ENCODE measurements at regions not wholly inside any gene's neighbourhood (a gene's known extent, or its start where the extent isn't known, plus 50 kb on each side); places are given as distances from the start of the nearest gene placed in this dataset.

- TF ChIP-seq EZH2 (IDR thresholded peaks at IDR 0.05), result no peak
- no peak for TF ChIP-seq EZH2phosphoT487 (IDR thresholded peaks at IDR 0.05)
- TF ChIP-seq, protein P1, sequence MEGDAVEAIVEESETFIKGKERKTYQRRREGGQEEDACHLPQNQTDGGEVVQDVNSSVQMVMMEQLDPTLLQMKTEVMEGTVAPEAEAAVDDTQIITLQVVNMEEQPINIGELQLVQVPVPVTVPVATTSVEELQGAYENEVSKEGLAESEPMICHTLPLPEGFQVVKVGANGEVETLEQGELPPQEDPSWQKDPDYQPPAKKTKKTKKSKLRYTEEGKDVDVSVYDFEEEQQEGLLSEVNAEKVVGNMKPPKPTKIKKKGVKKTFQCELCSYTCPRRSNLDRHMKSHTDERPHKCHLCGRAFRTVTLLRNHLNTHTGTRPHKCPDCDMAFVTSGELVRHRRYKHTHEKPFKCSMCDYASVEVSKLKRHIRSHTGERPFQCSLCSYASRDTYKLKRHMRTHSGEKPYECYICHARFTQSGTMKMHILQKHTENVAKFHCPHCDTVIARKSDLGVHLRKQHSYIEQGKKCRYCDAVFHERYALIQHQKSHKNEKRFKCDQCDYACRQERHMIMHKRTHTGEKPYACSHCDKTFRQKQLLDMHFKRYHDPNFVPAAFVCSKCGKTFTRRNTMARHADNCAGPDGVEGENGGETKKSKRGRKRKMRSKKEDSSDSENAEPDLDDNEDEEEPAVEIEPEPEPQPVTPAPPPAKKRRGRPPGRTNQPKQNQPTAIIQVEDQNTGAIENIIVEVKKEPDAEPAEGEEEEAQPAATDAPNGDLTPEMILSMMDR (IDR thresholded peaks at IDR 0.05), result no peak
- Histone ChIP-seq H4K20me1 (ENCODE audit: low read depth) (no peaks in the 10 kb centered on the region), H3K9ac (no peak overlapping the region), H3K4me3 (no peak overlapping the region), H3K9me3 (ENCODE audit: low read depth) (no peaks in the 10 kb centered on the region), H2AFZ (replicated peaks) (no peak overlapping the region), H3F3A (ENCODE audit: low read depth) (no peaks in the 10 kb centered on the region), H3K4me1 (peaks cover 2% of the 10 kb centered on the region), H3K79me2 (ENCODE audit: low read depth) (no peaks in the 10 kb centered on the region), H3K27me3 (no peaks in the 10 kb centered on the region), H3K27ac (no peak overlapping the region), H3K36me3 (no peaks in the 10 kb centered on the region), H3K4me2 (no peak overlapping the region)
- no peak overlapping the region for H3K27ac Mint-ChIP-seq
- DNase-seq (ENCODE audit: low spot score), result no peak
- no peak overlapping the region for H3K4me3 Mint-ChIP-seq
- no peaks in the 10 kb centered on the region for H3K36me3 Mint-ChIP-seq
- H3K27me3 Mint-ChIP-seq (ENCODE audit: insufficient read depth, low read depth), result no peaks in the 10 kb centered on the region
- H3K9me3 Mint-ChIP-seq, result no peaks in the 10 kb centered on the region
- peaks cover 2% of the 10 kb centered on the region for H3K4me1 Mint-ChIP-seq
These were observed 221.1 kb upstream of the TMTC4 start for GRCh38 chr13:100895651-100896050.

- Mint-ChIP-seq H3K27ac (no peak overlapping the region), H3K4me3 (no peak overlapping the region), H3K36me3 (no peaks in the 10 kb centered on the region), H3K27me3 (ENCODE audit: insufficient read depth, low read depth) (no peaks in the 10 kb centered on the region), H3K9me3 (no peaks in the 10 kb centered on the region), H3K4me1 (peaks cover 13% of the 10 kb centered on the region)
- Histone ChIP-seq H3F3A (ENCODE audit: low read depth) (no peaks in the 10 kb centered on the region), H3K9ac (no peak overlapping the region), H4K20me1 (ENCODE audit: low read depth) (no peaks in the 10 kb centered on the region), H3K4me3 (no peak overlapping the region), H3K4me2 (no peak overlapping the region), H3K9me3 (ENCODE audit: low read depth) (no peaks in the 10 kb centered on the region), H3K4me1 (peaks cover 9% of the 10 kb centered on the region), H2AFZ (replicated peaks) (no peak overlapping the region), H3K79me2 (ENCODE audit: low read depth) (no peaks in the 10 kb centered on the region), H3K27ac (no peak overlapping the region), H3K36me3 (no peaks in the 10 kb centered on the region), H3K27me3 (no peaks in the 10 kb centered on the region)
- TF ChIP-seq, protein P1 (IDR thresholded peaks at IDR 0.05), result no peak
- no peak for TF ChIP-seq EZH2 (IDR thresholded peaks at IDR 0.05)
- no peak for DNase-seq (ENCODE audit: low spot score)
These were observed 218.4 kb upstream of the TMTC4 start for GRCh38 chr13:100892981-100893380.

- DNase-seq (ENCODE audit: low spot score), result no peak
- Mint-ChIP-seq H3K9me3 (no peaks in the 10 kb centered on the region), H3K4me1 (peaks cover 13% of the 10 kb centered on the region), H3K4me3 (no peak overlapping the region), H3K27me3 (ENCODE audit: insufficient read depth, low read depth) (no peaks in the 10 kb centered on the region), H3K27ac (no peak overlapping the region), H3K36me3 (no peaks in the 10 kb centered on the region)
- no peaks in the 10 kb centered on the region for H4K20me1 ChIP-seq (ENCODE audit: low read depth)
- no peaks in the 10 kb centered on the region for H3K27me3 ChIP-seq
- no peak overlapping the region for H3K9ac ChIP-seq
- no peak overlapping the region for H3K27ac ChIP-seq
- no peak overlapping the region for H2AFZ ChIP-seq (replicated peaks)
- TF ChIP-seq, protein P1 (IDR thresholded peaks at IDR 0.05), result no peak
- TF ChIP-seq EZH2phosphoT487 (IDR thresholded peaks at IDR 0.05) (no peak), EZH2 (IDR thresholded peaks at IDR 0.05) (no peak)
- no peaks in the 10 kb centered on the region for H3K36me3 ChIP-seq
- no peaks in the 10 kb centered on the region for H3K9me3 ChIP-seq (ENCODE audit: low read depth)
- H3K4me1 ChIP-seq, result peaks cover 9% of the 10 kb centered on the region
- no peak overlapping the region for H3K4me2 ChIP-seq
- no peaks in the 10 kb centered on the region for H3K79me2 ChIP-seq (ENCODE audit: low read depth)
- no peaks in the 10 kb centered on the region for H3F3A ChIP-seq (ENCODE audit: low read depth)
- no peak overlapping the region for H3K4me3 ChIP-seq
These were observed 216.1 kb upstream of the TMTC4 start for GRCh38 chr13:100890645-100891044.
